ENCODE measurements at regions not wholly inside any gene's neighbourhood (a gene's known extent, or its start where the extent isn't known, plus 50 kb on each side); places are given as distances from the start of the nearest gene placed in this dataset.

DNA sequence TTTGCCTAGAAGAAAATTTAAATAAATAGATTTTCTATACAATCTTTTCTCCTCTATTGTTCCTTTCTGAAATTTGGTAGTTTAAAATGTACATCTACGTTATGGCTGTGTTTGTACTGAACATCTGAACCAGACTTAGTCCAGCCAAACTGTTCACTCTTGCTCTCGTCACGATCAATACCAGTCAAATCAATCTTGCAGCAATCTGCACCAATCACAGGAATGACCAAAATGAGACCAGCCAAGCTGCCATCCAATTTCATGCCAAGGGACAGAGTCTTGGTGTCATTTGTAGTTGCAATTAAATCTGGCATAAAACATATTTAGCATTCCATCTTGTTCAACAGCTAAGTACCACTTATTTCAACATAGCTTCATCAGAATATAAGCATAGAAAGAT is 156.6 kb downstream of the IRS2 start:
- TF ChIP-seq, protein P1, sequence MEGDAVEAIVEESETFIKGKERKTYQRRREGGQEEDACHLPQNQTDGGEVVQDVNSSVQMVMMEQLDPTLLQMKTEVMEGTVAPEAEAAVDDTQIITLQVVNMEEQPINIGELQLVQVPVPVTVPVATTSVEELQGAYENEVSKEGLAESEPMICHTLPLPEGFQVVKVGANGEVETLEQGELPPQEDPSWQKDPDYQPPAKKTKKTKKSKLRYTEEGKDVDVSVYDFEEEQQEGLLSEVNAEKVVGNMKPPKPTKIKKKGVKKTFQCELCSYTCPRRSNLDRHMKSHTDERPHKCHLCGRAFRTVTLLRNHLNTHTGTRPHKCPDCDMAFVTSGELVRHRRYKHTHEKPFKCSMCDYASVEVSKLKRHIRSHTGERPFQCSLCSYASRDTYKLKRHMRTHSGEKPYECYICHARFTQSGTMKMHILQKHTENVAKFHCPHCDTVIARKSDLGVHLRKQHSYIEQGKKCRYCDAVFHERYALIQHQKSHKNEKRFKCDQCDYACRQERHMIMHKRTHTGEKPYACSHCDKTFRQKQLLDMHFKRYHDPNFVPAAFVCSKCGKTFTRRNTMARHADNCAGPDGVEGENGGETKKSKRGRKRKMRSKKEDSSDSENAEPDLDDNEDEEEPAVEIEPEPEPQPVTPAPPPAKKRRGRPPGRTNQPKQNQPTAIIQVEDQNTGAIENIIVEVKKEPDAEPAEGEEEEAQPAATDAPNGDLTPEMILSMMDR (IDR thresholded peaks at IDR 0.05; ENCODE audit: unreplicated experiment): no peak
- no peaks in the 10 kb centered on the region for H3K36me3 Mint-ChIP-seq (ENCODE audit: insufficient read depth)
- H3K27me3 Mint-ChIP-seq: peaks cover 14% of the 10 kb centered on the region
- H3K9me3 Mint-ChIP-seq (ENCODE audit: low read depth): peaks cover 2% of the 10 kb centered on the region
- peaks cover 23% of the 10 kb centered on the region for H3K4me1 Mint-ChIP-seq (ENCODE audit: low read depth)
- no peak overlapping the region for H3K27ac Mint-ChIP-seq
- no peak for DNase-seq (ENCODE audit: low spot score, unreplicated experiment)
- H3K4me3 Mint-ChIP-seq (ENCODE audit: low read depth): no peak overlapping the region

DNA sequence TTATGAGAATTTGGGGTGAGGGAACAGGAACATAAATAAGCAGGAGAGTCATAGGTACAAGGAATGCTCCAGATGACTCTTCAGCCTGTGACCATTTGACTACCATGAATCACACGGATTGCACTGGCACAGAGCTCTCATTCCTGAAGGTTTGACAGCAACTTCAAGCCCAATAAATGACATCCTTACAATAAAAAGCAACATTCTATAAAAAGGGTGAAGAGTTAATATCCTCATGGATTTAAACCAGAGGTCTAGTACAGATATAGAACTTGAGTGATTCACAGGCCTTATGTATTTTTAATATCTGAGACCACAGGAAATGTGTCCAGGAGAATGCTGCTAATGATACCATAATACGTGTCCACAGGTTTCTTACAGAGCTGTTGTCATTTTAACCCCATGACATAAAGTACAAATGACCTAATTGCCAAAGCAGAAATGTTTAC is 158.1 kb downstream of the IRS2 start:
- DNase-seq (ENCODE audit: low spot score, unreplicated experiment): no peak
- H3K4me3 Mint-ChIP-seq (ENCODE audit: low read depth): no peak overlapping the region
- H3K27ac Mint-ChIP-seq: no peak overlapping the region
- H3K27me3 Mint-ChIP-seq: peaks cover 14% of the 10 kb centered on the region
- H3K36me3 Mint-ChIP-seq (ENCODE audit: insufficient read depth): no peaks in the 10 kb centered on the region
- TF ChIP-seq, protein P1 (IDR thresholded peaks at IDR 0.05; ENCODE audit: unreplicated experiment): no peak
- H3K9me3 Mint-ChIP-seq (ENCODE audit: low read depth): no peaks in the 10 kb centered on the region
- H3K4me1 Mint-ChIP-seq (ENCODE audit: low read depth): peaks cover 23% of the 10 kb centered on the region

DNA sequence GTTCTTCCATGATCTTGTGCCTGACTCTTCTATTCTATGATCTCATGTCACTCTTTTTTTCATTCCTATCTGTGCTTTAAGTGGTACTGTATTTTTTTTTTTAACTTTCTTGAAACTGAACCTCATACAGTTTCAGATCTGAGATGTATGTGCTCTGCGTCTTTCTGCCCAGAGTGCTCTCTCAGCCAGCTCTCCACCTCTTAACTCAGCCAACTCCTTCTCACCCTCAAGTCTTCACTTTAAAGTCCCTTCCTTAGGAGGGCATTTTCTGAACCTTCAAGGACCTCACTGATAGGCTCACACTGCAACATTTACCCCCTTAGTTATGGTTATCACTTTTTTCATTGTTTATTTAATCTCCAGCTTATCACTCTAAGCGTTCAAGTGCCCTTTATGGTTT is 158.7 kb downstream of the IRS2 start:
- Mint-ChIP-seq H3K4me3 (ENCODE audit: low read depth) (no peak overlapping the region), H3K27ac (no peak overlapping the region), H3K27me3 (peaks cover 14% of the 10 kb centered on the region), H3K4me1 (ENCODE audit: low read depth) (peaks cover 23% of the 10 kb centered on the region), H3K9me3 (ENCODE audit: low read depth) (no peaks in the 10 kb centered on the region), H3K36me3 (ENCODE audit: insufficient read depth) (no peaks in the 10 kb centered on the region)
- no peak for DNase-seq (ENCODE audit: low spot score, unreplicated experiment)
- TF ChIP-seq, protein P1 (IDR thresholded peaks at IDR 0.05; ENCODE audit: unreplicated experiment): no peak

DNA sequence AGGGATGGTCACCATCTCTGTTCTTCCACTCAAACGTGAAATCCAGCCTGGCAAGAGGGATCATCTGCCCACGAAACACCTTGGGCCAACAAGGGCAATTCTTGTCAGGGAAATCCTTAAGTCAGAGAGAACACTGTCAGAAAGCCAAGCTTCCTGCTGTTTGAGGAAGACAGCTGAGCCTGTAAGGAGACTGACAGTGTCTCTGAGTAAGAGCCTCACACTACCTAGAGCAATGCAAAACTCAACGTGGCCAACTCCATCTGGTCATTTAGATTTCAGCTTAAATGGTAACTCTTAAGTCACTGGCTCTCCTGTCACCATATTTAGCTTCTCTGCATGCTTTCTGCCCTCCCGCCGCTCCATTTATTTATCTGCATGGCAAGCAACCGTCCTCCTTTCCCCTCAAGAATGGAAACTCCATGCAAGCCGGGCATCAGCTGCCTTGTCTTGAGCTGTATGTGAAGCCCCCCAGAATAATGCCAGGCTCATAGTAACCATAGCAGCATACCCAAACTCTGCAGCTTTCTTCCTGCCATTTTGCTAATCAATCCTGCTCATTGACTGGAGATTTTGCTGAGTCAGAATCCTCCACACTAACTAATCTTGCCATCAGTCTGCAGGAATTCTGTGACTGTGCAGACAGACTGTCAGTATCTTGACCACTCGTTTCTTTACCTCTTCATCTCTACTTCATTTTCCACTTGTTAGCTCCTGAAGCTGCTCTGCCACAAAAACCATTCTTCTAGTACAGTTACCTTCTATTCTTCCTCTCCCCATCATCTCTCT is 159.8 kb downstream of the IRS2 start:
- Mint-ChIP-seq H3K27ac (no peak overlapping the region), H3K4me3 (ENCODE audit: low read depth) (no peak overlapping the region), H3K27me3 (peaks cover 14% of the 10 kb centered on the region), H3K36me3 (ENCODE audit: insufficient read depth) (no peaks in the 10 kb centered on the region), H3K9me3 (ENCODE audit: low read depth) (no peaks in the 10 kb centered on the region), H3K4me1 (ENCODE audit: low read depth) (peaks cover 23% of the 10 kb centered on the region)
- TF ChIP-seq, protein P1 (IDR thresholded peaks at IDR 0.05; ENCODE audit: unreplicated experiment): no peak
- DNase-seq (ENCODE audit: low spot score, unreplicated experiment): no peak

DNA sequence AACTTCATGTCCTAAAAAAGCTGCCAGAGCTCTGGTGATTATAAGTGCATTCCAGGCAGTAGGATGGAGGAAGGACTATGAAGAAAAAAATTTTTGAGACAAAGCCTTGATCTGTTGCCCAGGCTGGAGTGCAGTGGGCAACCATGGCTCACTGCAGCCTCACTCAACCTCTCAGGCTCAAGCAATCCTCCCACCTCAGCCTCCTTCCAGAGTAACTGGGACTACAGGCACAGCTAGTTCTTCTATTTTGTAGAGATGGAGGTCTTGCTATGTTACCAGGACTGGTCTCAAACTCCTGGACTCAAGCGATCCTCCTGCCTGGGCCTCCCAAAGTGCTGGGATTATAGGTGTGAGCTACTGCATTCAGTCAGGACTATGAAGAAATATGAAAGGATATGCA is 161.2 kb downstream of the IRS2 start:
- Mint-ChIP-seq H3K27ac (no peak overlapping the region), H3K36me3 (ENCODE audit: insufficient read depth) (no peaks in the 10 kb centered on the region), H3K27me3 (peaks cover 14% of the 10 kb centered on the region), H3K9me3 (ENCODE audit: low read depth) (no peaks in the 10 kb centered on the region), H3K4me3 (ENCODE audit: low read depth) (no peak overlapping the region), H3K4me1 (ENCODE audit: low read depth) (peaks cover 23% of the 10 kb centered on the region)
- DNase-seq (ENCODE audit: low spot score, unreplicated experiment): no peak
- TF ChIP-seq, protein P1 (IDR thresholded peaks at IDR 0.05; ENCODE audit: unreplicated experiment): no peak

Measured in progenitor cell of endocrine pancreas (in vitro differentiated cells).